ENCODE measurements at regions not wholly inside any gene's neighbourhood (a gene's known extent, or its start where the extent isn't known, plus 50 kb on each side); places are given as distances from the start of the nearest gene placed in this dataset.

DNA sequence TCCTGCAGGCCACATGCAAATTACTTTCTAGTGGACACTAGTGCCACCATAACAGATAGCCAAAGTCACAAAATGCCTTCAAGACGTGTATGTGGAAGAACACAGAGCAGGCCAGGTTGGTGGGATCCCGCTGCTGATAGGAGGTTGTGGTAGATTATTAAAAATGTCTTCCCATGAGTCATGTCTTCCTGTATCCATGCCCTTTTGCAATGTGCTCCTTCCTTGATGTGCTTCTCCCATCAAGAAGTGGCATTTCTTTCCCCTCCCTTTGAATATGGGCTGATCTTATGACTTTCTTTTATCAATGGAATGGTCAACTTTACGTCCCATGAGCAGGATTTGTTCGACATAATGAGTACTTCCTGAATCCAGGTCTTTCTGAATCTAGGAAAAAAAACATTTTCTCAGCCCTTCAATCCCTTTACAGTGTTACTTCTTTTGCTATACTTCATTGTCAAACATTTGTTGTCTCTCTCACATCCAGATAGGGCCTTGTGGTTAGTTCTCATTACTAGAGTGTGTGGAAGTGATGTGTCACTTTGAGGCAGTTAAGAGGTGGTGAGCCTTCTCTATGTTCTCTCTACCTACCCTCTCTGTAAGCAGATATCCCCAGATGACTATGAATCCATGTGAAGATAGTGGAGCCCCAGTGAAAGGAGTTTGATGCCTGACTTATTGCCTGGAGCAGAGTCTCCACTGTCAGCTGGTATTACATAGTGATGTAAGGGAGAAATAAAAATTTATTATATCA is 519.2 kb upstream of the DIPK2B start:
- Histone ChIP-seq H3K4me3 (ENCODE audit: low read length) (no peak overlapping the region), H3K27ac (ENCODE audit: low read length) (no peak overlapping the region), H3K9ac (ENCODE audit: low read depth, low read length) (no peak overlapping the region), H3K9me3 (ENCODE audit: insufficient read depth, low read depth, low read length) (no peaks in the 10 kb centered on the region), H3K27me3 (ENCODE audit: insufficient read depth, low read length) (no peaks in the 10 kb centered on the region), H3K4me1 (ENCODE audit: insufficient read depth, low read length) (no peaks in the 10 kb centered on the region), H3K36me3 (ENCODE audit: insufficient read depth, low read depth, low read length) (no peaks in the 10 kb centered on the region)

- H3K4me1 ChIP-seq (ENCODE audit: insufficient read depth, low read length): no peaks in the 10 kb centered on the region
- no peak overlapping the region for H3K27ac ChIP-seq (ENCODE audit: low read length)
- H3K9me3 ChIP-seq (ENCODE audit: insufficient read depth, low read depth, low read length): no peaks in the 10 kb centered on the region
- H3K36me3 ChIP-seq (ENCODE audit: insufficient read depth, low read depth, low read length): no peaks in the 10 kb centered on the region
- H3K9ac ChIP-seq (ENCODE audit: low read depth, low read length): no peak overlapping the region
- H3K27me3 ChIP-seq (ENCODE audit: insufficient read depth, low read length): no peaks in the 10 kb centered on the region
- no peak overlapping the region for H3K4me3 ChIP-seq (ENCODE audit: low read length)
Observed at GRCh38 chrX:45718676-45719075, 518.0 kb upstream of the DIPK2B start.

GRCh38 chrX:45716750-45717149 is 516.1 kb upstream of the DIPK2B start:
- Histone ChIP-seq H3K9ac (ENCODE audit: low read depth, low read length) (no peak overlapping the region), H3K4me3 (ENCODE audit: low read length) (no peak overlapping the region), H3K9me3 (ENCODE audit: insufficient read depth, low read depth, low read length) (no peaks in the 10 kb centered on the region), H3K4me1 (ENCODE audit: insufficient read depth, low read length) (no peaks in the 10 kb centered on the region), H3K27ac (ENCODE audit: low read length) (no peak overlapping the region), H3K27me3 (ENCODE audit: insufficient read depth, low read length) (no peaks in the 10 kb centered on the region), H3K36me3 (ENCODE audit: insufficient read depth, low read depth, low read length) (no peaks in the 10 kb centered on the region)

- no peak overlapping the region for H3K27ac ChIP-seq (ENCODE audit: low read length)
- no peaks in the 10 kb centered on the region for H3K27me3 ChIP-seq (ENCODE audit: insufficient read depth, low read length)
- H3K4me3 ChIP-seq (ENCODE audit: low read length): no peak overlapping the region
- H3K4me1 ChIP-seq (ENCODE audit: insufficient read depth, low read length): no peaks in the 10 kb centered on the region
- H3K9ac ChIP-seq (ENCODE audit: low read depth, low read length): no peak overlapping the region
- no peaks in the 10 kb centered on the region for H3K9me3 ChIP-seq (ENCODE audit: insufficient read depth, low read depth, low read length)
- no peaks in the 10 kb centered on the region for H3K36me3 ChIP-seq (ENCODE audit: insufficient read depth, low read depth, low read length)
Observed at GRCh38 chrX:45715748-45716147, 515.1 kb upstream of the DIPK2B start.

GRCh38 chrX:45714866-45715265 is 514.2 kb upstream of the DIPK2B start:
- Histone ChIP-seq H3K36me3 (ENCODE audit: insufficient read depth, low read depth, low read length) (no peaks in the 10 kb centered on the region), H3K9ac (ENCODE audit: low read depth, low read length) (no peak overlapping the region), H3K4me1 (ENCODE audit: insufficient read depth, low read length) (no peaks in the 10 kb centered on the region), H3K4me3 (ENCODE audit: low read length) (no peak overlapping the region), H3K27me3 (ENCODE audit: insufficient read depth, low read length) (no peaks in the 10 kb centered on the region), H3K27ac (ENCODE audit: low read length) (no peak overlapping the region), H3K9me3 (ENCODE audit: insufficient read depth, low read depth, low read length) (no peaks in the 10 kb centered on the region)

DNA sequence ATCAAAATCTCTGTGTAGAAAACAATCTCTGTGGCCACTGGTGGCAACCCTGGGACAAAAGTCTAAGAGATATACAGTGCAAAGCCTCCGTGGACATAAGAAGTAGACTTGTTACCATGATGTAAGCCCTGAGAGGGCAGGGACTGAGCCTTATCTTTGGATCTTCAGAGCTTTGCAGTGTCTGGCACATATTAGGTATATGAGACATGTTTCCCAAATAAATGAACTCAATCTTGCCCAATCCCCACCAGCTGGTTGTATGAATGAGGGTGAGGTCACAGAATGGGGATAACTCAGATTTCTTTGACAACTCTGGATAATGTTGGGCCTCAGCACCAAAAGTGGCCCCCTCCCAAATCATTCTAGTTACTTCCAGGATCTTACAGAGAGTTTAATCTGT is 511.4 kb upstream of the DIPK2B start:
- H3K27ac ChIP-seq (ENCODE audit: low read length): no peak overlapping the region
- H3K27me3 ChIP-seq (ENCODE audit: insufficient read depth, low read length): no peaks in the 10 kb centered on the region
- no peaks in the 10 kb centered on the region for H3K4me1 ChIP-seq (ENCODE audit: insufficient read depth, low read length)
- no peak overlapping the region for H3K9ac ChIP-seq (ENCODE audit: low read depth, low read length)
- H3K4me3 ChIP-seq (ENCODE audit: low read length): no peak overlapping the region
- no peaks in the 10 kb centered on the region for H3K9me3 ChIP-seq (ENCODE audit: insufficient read depth, low read depth, low read length)
- H3K36me3 ChIP-seq (ENCODE audit: insufficient read depth, low read depth, low read length): no peaks in the 10 kb centered on the region

- H3K4me3 ChIP-seq (ENCODE audit: low read length): no peak overlapping the region
- no peak overlapping the region for H3K27ac ChIP-seq (ENCODE audit: low read length)
Observed at GRCh38 chrX:45711231-45711630, 510.6 kb upstream of the DIPK2B start.

DNA sequence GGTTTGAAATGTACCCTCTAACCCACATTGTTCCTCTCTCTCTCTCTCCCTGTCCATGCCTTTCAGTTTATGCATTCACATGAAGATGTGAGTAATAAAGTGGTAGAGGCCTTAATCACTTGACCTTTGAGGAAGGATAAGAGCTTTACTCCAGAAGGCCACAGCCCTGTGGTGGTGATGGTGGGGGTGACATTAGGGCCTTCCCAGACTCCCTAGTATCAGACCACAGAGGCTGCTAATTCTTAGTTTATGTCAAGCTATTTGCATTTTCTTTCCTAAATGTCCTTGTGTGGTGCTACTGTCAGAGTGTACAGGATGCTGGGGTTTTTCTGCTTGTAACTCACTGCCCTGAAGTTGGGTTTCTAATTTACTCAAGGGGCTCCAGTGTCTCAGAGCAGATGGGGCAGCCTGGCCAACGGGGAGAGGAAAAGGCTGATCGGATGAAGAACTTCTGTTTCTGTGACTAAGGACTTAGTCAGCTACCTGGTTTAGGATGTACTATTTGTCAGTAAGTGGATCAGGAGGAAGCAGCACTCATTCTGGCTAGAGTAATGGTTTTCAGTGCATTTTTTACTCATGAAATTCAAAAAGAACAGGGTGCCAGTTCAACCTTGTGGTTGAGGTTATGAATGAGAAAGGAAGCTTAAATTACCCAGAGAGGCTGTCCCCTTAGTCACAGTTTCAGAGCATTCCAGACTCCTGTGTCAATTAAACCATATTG is 509.6 kb upstream of the DIPK2B start:
- no peaks in the 10 kb centered on the region for H3K36me3 ChIP-seq (ENCODE audit: insufficient read depth, low read depth, low read length)
- H3K4me1 ChIP-seq (ENCODE audit: insufficient read depth, low read length): no peaks in the 10 kb centered on the region
- no peak overlapping the region for H3K27ac ChIP-seq (ENCODE audit: low read length)
- no peaks in the 10 kb centered on the region for H3K27me3 ChIP-seq (ENCODE audit: insufficient read depth, low read length)
- no peak overlapping the region for H3K9ac ChIP-seq (ENCODE audit: low read depth, low read length)
- H3K4me3 ChIP-seq (ENCODE audit: low read length): no peak overlapping the region
- no peaks in the 10 kb centered on the region for H3K9me3 ChIP-seq (ENCODE audit: insufficient read depth, low read depth, low read length)

More at GRCh38 chrX:45711231-45711630, 510.6 kb upstream of the DIPK2B start:
- Histone ChIP-seq H3K4me1 (ENCODE audit: insufficient read depth, low read length) (no peaks in the 10 kb centered on the region), H3K27me3 (ENCODE audit: insufficient read depth, low read length) (no peaks in the 10 kb centered on the region), H3K9me3 (ENCODE audit: insufficient read depth, low read depth, low read length) (no peaks in the 10 kb centered on the region), H3K36me3 (ENCODE audit: insufficient read depth, low read depth, low read length) (no peaks in the 10 kb centered on the region), H3K9ac (ENCODE audit: low read depth, low read length) (no peak overlapping the region)

DNA sequence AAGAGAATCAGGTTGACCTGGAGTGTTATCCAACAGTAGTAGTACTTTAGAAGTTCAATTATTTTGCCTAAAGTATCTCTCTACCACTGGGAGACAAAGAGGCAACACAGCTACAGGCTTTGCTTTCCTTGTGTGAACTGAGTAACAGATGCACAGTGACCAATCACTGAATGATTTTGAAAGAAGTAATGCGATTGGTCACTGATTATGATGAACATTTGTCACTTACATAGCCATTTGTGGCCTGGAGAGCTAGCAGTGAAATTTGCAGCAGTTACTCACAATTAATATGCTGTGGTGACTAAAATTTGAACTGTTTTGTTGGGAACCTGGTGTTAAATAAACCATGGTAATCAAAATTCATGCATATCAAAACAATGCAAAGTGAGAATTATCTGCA is 508.7 kb upstream of the DIPK2B start:
- Histone ChIP-seq H3K36me3 (ENCODE audit: insufficient read depth, low read depth, low read length) (no peaks in the 10 kb centered on the region), H3K4me3 (ENCODE audit: low read length) (no peak overlapping the region), H3K4me1 (ENCODE audit: insufficient read depth, low read length) (no peaks in the 10 kb centered on the region), H3K27ac (ENCODE audit: low read length) (no peak overlapping the region), H3K9me3 (ENCODE audit: insufficient read depth, low read depth, low read length) (no peaks in the 10 kb centered on the region), H3K9ac (ENCODE audit: low read depth, low read length) (no peak overlapping the region), H3K27me3 (ENCODE audit: insufficient read depth, low read length) (no peaks in the 10 kb centered on the region)

DNA sequence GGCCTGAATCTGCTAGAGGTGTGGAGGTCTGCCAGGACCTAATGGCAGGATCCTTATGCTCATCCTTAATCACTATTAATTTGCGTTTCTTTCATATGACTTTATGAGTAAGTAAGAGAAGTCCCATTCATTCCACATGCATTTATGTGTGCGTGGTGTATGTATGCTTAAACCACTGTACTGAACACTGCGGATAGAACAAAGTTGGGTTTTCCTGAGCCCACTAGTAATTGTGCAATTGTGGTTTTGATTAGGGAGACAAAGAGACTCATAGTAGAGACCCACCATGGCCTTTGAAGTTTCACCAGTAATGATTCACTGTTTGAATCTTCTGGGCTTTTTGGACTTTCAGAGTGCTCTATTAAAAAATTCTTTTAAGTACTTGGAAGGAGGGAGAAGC is 498.5 kb upstream of the DIPK2B start:
- no peaks in the 10 kb centered on the region for H3K9me3 ChIP-seq (ENCODE audit: insufficient read depth, low read depth, low read length)
- no peak overlapping the region for H3K27ac ChIP-seq (ENCODE audit: low read length)

GRCh38 chrX:45697591-45697990 is 496.9 kb upstream of the DIPK2B start:
- H3K9ac ChIP-seq (ENCODE audit: low read depth, low read length): no peak overlapping the region
- no peaks in the 10 kb centered on the region for H3K9me3 ChIP-seq (ENCODE audit: insufficient read depth, low read depth, low read length)
- H3K4me3 ChIP-seq (ENCODE audit: low read length): no peak overlapping the region
- no peaks in the 10 kb centered on the region for H3K4me1 ChIP-seq (ENCODE audit: insufficient read depth, low read length)
- no peaks in the 10 kb centered on the region for H3K36me3 ChIP-seq (ENCODE audit: insufficient read depth, low read depth, low read length)
- H3K27me3 ChIP-seq (ENCODE audit: insufficient read depth, low read length): no peaks in the 10 kb centered on the region
- no peak overlapping the region for H3K27ac ChIP-seq (ENCODE audit: low read length)

More for the DNA sequence above, 498.5 kb upstream of the DIPK2B start:
- H3K27me3 ChIP-seq (ENCODE audit: insufficient read depth, low read length): no peaks in the 10 kb centered on the region
- no peak overlapping the region for H3K9ac ChIP-seq (ENCODE audit: low read depth, low read length)
- H3K4me3 ChIP-seq (ENCODE audit: low read length): no peak overlapping the region
- no peaks in the 10 kb centered on the region for H3K4me1 ChIP-seq (ENCODE audit: insufficient read depth, low read length)
- no peaks in the 10 kb centered on the region for H3K36me3 ChIP-seq (ENCODE audit: insufficient read depth, low read depth, low read length)

DNA sequence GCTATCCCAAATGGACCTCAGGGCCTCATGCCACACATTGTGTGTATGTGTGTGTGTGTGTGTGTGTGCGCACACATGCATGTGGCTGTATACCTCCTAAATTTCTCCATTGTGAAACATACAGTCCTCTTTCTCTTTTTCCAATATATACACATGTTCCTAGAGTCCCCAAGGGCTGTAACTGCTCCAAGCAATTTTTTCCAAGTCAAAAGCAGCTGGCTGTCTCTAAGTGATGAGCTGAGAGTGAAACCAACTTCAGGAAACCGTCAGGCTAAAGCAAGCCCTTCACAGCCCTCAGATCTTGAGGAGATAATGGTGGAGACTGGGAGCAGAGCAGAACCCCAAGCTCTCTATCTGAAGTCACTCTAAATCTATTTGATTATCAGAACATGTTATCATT is 496.1 kb upstream of the DIPK2B start:
- Histone ChIP-seq H3K4me3 (ENCODE audit: low read length) (no peak overlapping the region), H3K27me3 (ENCODE audit: insufficient read depth, low read length) (no peaks in the 10 kb centered on the region), H3K4me1 (ENCODE audit: insufficient read depth, low read length) (no peaks in the 10 kb centered on the region), H3K9ac (ENCODE audit: low read depth, low read length) (no peak overlapping the region), H3K27ac (ENCODE audit: low read length) (no peak overlapping the region), H3K36me3 (ENCODE audit: insufficient read depth, low read depth, low read length) (no peaks in the 10 kb centered on the region), H3K9me3 (ENCODE audit: insufficient read depth, low read depth, low read length) (no peaks in the 10 kb centered on the region)
